SK-N-SH treated with all-trans-retinoic acid at 6 μM for 48 hours (cell line): ENCODE measurements at regions not wholly inside any gene's neighbourhood (a gene's known extent, or its start where the extent isn't known, plus 50 kb on each side); places are given as distances from the start of the nearest gene placed in this dataset.

Experiments used
- ARNTL ChIP-seq: fragments of 450-650 bp; formaldehyde crosslinking; IDR thresholded peaks from 2 replicates; pipeline ENCODE4 v1.5.0; 2020; ENCODE audit warnings: low read depth, mild to moderate bottlenecking, moderate library complexity, borderline replicate concordance
- BACH2 ChIP-seq: fragments of 250-450 bp; sonication (Bioruptor Pico); IDR thresholded peaks from 2 replicates; pipeline ENCODE4 v1.9.0; 2021; ENCODE audit warnings: mild to moderate bottlenecking, borderline replicate concordance
- CREB5 ChIP-seq: fragments of 250-450 bp; sonication (Bioruptor Pico); IDR thresholded peaks from 2 replicates; pipeline ENCODE4 v1.5.1; 2020; ENCODE audit warnings: low read depth, mild to moderate bottlenecking, moderate library complexity
- GLIS3 ChIP-seq: fragments of 250-450 bp; sonication (Bioruptor Pico); IDR thresholded peaks from 2 replicates; pipeline ENCODE4 v1.5.0; 2020; ENCODE audit warnings: mild to moderate bottlenecking, moderate library complexity
- OSR1 ChIP-seq: fragments of 250-450 bp; sonication (Bioruptor Pico); IDR thresholded peaks from 2 replicates; pipeline ENCODE4 v1.8.0; 2022; ENCODE audit warnings: moderate library complexity, mild to moderate bottlenecking, inconsistent platforms
- POU6F1 ChIP-seq: fragments of 250-450 bp; sonication (Bioruptor Pico); IDR thresholded peaks from 2 replicates; pipeline ENCODE4 v1.8.0; 2021; ENCODE audit warnings: low read depth, mild to moderate bottlenecking, moderate library complexity, borderline replicate concordance
- RARB ChIP-seq: fragments of 250-450 bp; sonication (Bioruptor Pico); IDR thresholded peaks from 2 replicates; pipeline ENCODE4 v1.8.0; 2021; ENCODE audit warnings: mild to moderate bottlenecking, moderate library complexity
- SNAI2 ChIP-seq: fragments of 250-450 bp; sonication (Bioruptor Pico); IDR thresholded peaks from 2 replicates; pipeline ENCODE4 v1.5.0; 2020; ENCODE audit warnings: mild to moderate bottlenecking, moderate library complexity
- TOX ChIP-seq: fragments of 250-450 bp; sonication (Bioruptor Pico); IDR thresholded peaks from 2 replicates; pipeline ENCODE4 v1.8.0; 2021; ENCODE audit warnings: mild to moderate bottlenecking, moderate library complexity, borderline replicate concordance
- ZFP30 ChIP-seq: fragments of 450-650 bp; formaldehyde crosslinking; IDR thresholded peaks from 2 replicates; pipeline ENCODE4 v1.5.0; 2022; ENCODE audit warnings: mild to moderate bottlenecking, moderate library complexity
- TF ChIP-seq, protein P1 (sequence below): fragments of 250-450 bp; sonication (Bioruptor Pico); IDR thresholded peaks from 2 replicates; pipeline ENCODE4 v1.8.0; 2020; ENCODE audit warnings: mild to moderate bottlenecking, moderate library complexity, borderline replicate concordance

DNA sequence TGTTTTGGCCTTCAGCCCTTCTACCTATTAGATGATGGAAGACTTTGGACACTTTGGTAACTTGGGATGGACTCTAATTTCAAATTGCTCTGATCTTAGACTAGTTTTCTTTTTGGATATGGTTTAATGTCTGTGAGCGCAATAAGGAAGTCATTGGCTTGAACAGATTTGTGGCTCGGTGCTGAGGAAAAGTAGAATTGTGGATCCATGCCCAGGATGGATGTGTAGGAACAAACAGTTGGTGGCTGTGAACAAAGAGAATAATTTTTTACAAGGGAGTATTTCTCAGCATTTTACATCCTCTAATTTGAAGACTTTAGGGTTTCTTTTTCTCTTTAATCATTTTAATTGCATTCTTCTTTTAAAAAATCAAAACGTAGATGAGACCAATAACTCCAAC lies 327.1 kb downstream of the GLUD2 start:
- TF ChIP-seq, protein P1, sequence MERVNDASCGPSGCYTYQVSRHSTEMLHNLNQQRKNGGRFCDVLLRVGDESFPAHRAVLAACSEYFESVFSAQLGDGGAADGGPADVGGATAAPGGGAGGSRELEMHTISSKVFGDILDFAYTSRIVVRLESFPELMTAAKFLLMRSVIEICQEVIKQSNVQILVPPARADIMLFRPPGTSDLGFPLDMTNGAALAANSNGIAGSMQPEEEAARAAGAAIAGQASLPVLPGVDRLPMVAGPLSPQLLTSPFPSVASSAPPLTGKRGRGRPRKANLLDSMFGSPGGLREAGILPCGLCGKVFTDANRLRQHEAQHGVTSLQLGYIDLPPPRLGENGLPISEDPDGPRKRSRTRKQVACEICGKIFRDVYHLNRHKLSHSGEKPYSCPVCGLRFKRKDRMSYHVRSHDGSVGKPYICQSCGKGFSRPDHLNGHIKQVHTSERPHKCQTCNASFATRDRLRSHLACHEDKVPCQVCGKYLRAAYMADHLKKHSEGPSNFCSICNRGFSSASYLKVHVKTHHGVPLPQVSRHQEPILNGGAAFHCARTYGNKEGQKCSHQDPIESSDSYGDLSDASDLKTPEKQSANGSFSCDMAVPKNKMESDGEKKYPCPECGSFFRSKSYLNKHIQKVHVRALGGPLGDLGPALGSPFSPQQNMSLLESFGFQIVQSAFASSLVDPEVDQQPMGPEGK (CRISPR knock-in tag): no peak
- TF ChIP-seq BACH2 (CRISPR knock-in tag) (no peak), POU6F1 (CRISPR knock-in tag) (no peak), GLIS3 (no peak), CREB5 (CRISPR knock-in tag) (no peak), ARNTL (CRISPR knock-in tag) (no peak), OSR1 (no peak), SNAI2 (CRISPR knock-in tag) (no peak), RARB (CRISPR knock-in tag) (no peak), ZFP30 (CRISPR knock-in tag) (no peak), TOX (no peak)
